NB4 (cell line): ENCODE measurements at regions not wholly inside any gene's neighbourhood (a gene's known extent, or its start where the extent isn't known, plus 50 kb on each side); places are given as distances from the start of the nearest gene placed in this dataset.

Source experiments
- DNase-seq: peaks from one replicate; pipeline ENCODE4 v3.0.0; 2010; ENCODE audit warnings: low read depth
- H3K4me3 ChIP-seq: one replicate; pipeline ENCODE4 v1.5.1; 2011; ENCODE audit warnings: mild to moderate bottlenecking, low read depth, low read length, moderate library complexity
- CTCF ChIP-seq: IDR thresholded peaks from one replicate; pipeline ENCODE4 v1.5.1; 2012; ENCODE audit warnings: low read depth, low read length
- MAX ChIP-seq: IDR thresholded peaks from 2 replicates; pipeline ENCODE4 v1.6.1; 2011; ENCODE audit warnings: low read depth, low read length
- MYC ChIP-seq: IDR thresholded peaks from 2 replicates; pipeline ENCODE4 v1.6.1; 2011; ENCODE audit warnings: low read depth, low read length
- POLR2A ChIP-seq: IDR thresholded peaks from 2 replicates; pipeline ENCODE4 v1.6.1; 2011; ENCODE audit warnings: mild to moderate bottlenecking; ENCODE audit not compliant: insufficient read length; ENCODE audit errors: extremely low read depth

- no peak overlapping the region for H3K4me3 ChIP-seq
- no peak for DNase-seq
- TF ChIP-seq MAX, result no peak
- TF ChIP-seq CTCF, result no peak
- TF ChIP-seq POLR2A, result no peak
Measured at GRCh38 chr12:76244300-76244699, 103.9 kb downstream of the BBS10 start.

DNA sequence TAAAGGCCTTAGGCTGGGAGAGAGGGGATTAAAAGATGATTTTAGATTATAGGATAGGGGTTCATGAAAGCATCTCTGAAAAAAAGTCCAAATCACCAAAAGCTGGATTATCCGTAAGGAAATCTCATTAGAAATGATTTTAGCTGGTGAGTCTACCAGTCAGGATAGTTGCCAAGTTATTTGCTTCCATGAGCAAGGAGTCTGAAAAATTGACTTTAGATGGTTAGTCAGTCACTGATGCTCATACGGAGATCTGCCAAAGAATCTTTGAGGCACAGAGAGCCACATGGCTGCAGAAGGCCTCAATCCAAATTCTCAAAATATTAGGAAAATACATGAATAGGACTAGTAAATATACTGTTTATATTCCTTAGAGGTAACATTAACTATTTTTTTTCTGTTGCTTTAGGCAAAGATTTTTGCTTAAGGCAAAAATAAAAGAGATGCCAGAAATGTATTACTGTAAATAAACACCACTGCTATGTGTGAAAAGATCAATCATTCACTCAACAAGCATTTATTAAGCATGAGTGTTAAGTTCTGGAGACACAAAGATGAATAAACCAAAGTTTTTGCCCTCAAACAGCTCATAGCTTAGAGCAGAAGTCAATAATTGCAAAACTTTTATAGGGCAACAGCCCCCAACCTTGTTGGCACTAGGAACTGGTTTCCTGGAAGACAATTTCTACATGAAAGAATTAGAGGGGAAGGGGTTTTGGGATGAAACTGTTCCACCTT, 105.2 kb downstream of the BBS10 start:
- DNase-seq, result no peak
- TF ChIP-seq CTCF, result no peak
- no peak for TF ChIP-seq MYC
- no peak for TF ChIP-seq POLR2A
- no peak for TF ChIP-seq MAX
- no peak overlapping the region for H3K4me3 ChIP-seq

GRCh38 chr12:76241371-76241770, 106.8 kb downstream of the BBS10 start:
- DNase-seq, result no peak
- TF ChIP-seq MYC, result no peak
- no peak for TF ChIP-seq MAX
- no peak for TF ChIP-seq CTCF
- TF ChIP-seq POLR2A, result no peak
- no peak overlapping the region for H3K4me3 ChIP-seq

- H3K4me3 ChIP-seq, result no peak overlapping the region
- DNase-seq, result no peak
- TF ChIP-seq POLR2A, result no peak
- no peak for TF ChIP-seq MAX
- no peak for TF ChIP-seq MYC
- TF ChIP-seq CTCF, result no peak
Measured at GRCh38 chr12:76240281-76240680, 107.9 kb downstream of the BBS10 start.

DNA sequence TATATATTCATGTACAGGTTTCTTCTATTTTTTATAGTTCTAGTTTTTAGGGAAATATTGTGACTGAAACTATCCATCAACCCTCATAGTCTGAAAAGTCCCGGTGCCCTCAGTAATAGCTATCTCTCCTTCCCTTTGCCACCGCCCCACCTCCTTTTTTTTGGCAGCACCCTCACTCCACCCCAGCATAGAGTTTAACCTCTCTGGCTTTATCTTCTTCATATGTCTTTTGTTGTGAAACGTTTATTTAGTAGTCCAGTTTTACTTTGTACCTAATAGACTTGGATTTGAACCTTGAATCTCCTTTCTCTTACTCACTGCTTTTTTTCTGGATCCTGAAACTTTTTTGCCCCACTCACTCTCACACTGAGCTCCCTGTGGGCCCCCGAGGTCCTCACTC, 109.5 kb downstream of the BBS10 start:
- no peak for DNase-seq
- no peak for TF ChIP-seq MYC
- no peak for TF ChIP-seq POLR2A
- TF ChIP-seq MAX, result no peak
- TF ChIP-seq CTCF, result no peak
- no peak overlapping the region for H3K4me3 ChIP-seq

DNA sequence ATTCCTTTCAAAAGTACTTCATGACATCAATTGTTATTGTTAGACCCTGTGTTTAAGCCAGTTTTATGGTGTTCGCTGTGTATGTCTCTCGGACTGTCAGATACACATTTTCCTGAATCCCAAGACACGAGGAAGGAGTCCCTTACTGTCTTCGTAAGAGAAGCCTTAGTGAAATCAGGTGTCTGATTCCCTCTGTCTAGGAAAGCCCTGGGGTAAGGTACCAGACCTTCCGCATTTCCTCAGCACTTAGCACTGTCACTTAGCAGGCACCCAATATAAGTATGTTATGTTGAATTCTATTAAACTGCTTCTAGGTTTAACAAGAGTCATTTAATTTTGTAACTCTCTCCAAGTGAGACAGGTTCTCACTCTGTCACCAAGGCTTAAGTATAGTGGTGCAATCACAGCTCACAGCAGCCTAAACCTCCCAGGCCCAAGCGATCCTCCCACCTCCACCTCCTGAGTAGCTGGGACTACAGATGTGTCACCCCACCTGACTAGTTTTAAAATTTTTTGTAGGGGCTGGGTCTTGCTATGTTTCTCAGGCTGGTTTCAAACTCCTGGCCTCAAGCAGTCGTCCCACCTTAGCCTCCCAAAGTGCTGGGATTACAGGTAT, 111.0 kb downstream of the BBS10 start:
- DNase-seq, result no peak
- no peak overlapping the region for H3K4me3 ChIP-seq
- TF ChIP-seq MYC (no peak), POLR2A (no peak), CTCF (no peak), MAX (no peak)
